Testis (tissue), 2 donors: ENCODE measurements at regions not wholly inside any gene's neighbourhood (a gene's known extent, or its start where the extent isn't known, plus 50 kb on each side); places are given as distances from the start of the nearest gene placed in this dataset.

Experiments used
- POLR2A ChIP-seq: fragments of 450-650 bp; IDR thresholded peaks from one replicate; pipeline ENCODE4 v1.6.1; 2017; ENCODE audit warnings: antibody characterized with exemption, mild to moderate bottlenecking, moderate library complexity
- TF ChIP-seq, protein P1 (sequence below), 3 experiments: fragments of 450-650 bp in 2 of 3; fragments of 200-600 bp in 1 of 3; sonication (generic) in 1 of 3; IDR thresholded peaks; one replicate each; pipeline ENCODE4 v1.5.1; 2016 to 2019; ENCODE audit warnings: antibody characterized with exemption in 3 of 3, mild to moderate bottlenecking in 2 of 3, moderate library complexity in 1 of 3

DNA sequence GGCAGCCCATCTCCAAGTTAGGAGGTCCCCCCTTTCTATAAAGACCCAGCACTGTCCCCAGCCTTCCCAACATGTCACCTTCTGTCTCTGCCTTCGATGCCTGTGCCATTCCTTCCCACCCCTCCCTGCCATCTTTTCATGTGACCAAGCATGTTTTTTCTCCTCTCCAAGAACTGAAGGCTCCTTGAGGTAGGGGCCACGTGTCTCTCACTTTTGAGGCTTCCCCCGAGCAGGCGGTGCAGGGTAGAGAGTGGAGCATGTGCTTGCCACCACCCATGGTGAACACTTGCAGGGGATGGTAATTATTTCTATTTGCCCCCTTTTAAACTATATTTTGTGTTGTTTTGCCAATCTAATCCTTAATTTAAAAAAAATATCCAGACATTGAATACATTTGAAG, 168.4 kb downstream of the ACKR3 start:
- TF ChIP-seq, protein P1, sequence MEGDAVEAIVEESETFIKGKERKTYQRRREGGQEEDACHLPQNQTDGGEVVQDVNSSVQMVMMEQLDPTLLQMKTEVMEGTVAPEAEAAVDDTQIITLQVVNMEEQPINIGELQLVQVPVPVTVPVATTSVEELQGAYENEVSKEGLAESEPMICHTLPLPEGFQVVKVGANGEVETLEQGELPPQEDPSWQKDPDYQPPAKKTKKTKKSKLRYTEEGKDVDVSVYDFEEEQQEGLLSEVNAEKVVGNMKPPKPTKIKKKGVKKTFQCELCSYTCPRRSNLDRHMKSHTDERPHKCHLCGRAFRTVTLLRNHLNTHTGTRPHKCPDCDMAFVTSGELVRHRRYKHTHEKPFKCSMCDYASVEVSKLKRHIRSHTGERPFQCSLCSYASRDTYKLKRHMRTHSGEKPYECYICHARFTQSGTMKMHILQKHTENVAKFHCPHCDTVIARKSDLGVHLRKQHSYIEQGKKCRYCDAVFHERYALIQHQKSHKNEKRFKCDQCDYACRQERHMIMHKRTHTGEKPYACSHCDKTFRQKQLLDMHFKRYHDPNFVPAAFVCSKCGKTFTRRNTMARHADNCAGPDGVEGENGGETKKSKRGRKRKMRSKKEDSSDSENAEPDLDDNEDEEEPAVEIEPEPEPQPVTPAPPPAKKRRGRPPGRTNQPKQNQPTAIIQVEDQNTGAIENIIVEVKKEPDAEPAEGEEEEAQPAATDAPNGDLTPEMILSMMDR (IDR thresholded peaks at IDR 0.05): no peak
- TF ChIP-seq POLR2A: no peak
